K562 (cell line): ENCODE measurements at regions not wholly inside any gene's neighbourhood (a gene's known extent, or its start where the extent isn't known, plus 50 kb on each side); places are given as distances from the start of the nearest gene placed in this dataset.

ENCODE experiments used
- EP300 ChIP-seq: IDR thresholded peaks from 2 replicates; pipeline ENCODE4 v1.6.1; 2012; ENCODE audit warnings: low read length, improper control_type of control experiment
- GTF2F1 ChIP-seq: IDR thresholded peaks from 2 replicates; pipeline ENCODE4 v1.6.1; 2011; ENCODE audit warnings: low read depth, low read length, improper control_type of control experiment
- KAT8 ChIP-seq: fragments of 450-650 bp; IDR thresholded peaks from 2 replicates; pipeline ENCODE4 v1.6.1; 2016; ENCODE audit warnings: low read depth, mild to moderate bottlenecking
- MAFF ChIP-seq: IDR thresholded peaks from 2 replicates; pipeline ENCODE4 v1.6.1; 2012; ENCODE audit warnings: low read length, improper control_type of control experiment
- RAD21 ChIP-seq, 2 experiments: fragments of 250-450 bp in 1 of 2; fragments of 450-650 bp in 1 of 2; sonication (Bioruptor Pico) in 1 of 2; formaldehyde crosslinking in 1 of 2; IDR thresholded peaks in 1 of 2; conservative IDR thresholded peaks in 1 of 2; 2 replicates each; pipeline versions ENCODE4 v1.4.0 to v1.8.0; 2020 to 2022; ENCODE audit warnings: mild to moderate bottlenecking in 2 of 2, moderate library complexity in 1 of 2

DNA sequence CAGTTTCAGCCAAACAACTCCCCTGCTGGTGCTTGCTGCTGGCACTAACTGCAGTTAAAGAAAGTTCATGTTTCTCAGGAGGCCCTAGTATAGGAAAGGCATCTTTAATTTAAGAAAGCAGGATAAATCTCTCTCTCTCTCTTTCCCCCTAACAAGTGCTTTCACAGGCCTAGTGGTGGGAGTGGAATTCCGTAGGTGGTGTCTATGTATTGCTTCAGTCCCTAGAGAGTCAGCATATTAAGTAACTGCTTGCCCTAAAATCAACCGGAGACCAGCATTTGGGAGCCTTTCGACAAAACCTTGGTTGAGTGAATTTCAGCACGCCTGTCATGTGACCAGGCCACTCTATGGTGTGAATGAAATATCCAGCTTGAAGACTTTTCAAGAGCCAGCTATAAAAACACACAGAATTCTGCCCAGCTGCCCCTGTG is 169.2 kb upstream of the TGFBR2 start:
- TF ChIP-seq KAT8 (no peak), GTF2F1 (no peak), RAD21 (CRISPR knock-in tag; conservative IDR thresholded peaks at IDR 0.05 in 1 of 2, IDR thresholded peaks at IDR 0.05 in 1 of 2) (no peak), MAFF (no peak), EP300 (no peak)
